ENCODE measurements at regions not wholly inside any gene's neighbourhood (a gene's known extent, or its start where the extent isn't known, plus 50 kb on each side); places are given as distances from the start of the nearest gene placed in this dataset.

GRCh38 chr4:14769993-14770392 lies 232.3 kb upstream of the CPEB2 start:
- no peak for TF ChIP-seq CTCF (IDR thresholded peaks at IDR 0.05; ENCODE audit: extremely low read depth, low read depth, low read length)
- no peak for DNase-seq (ENCODE audit: insufficient read length, low spot score, missing footprints)
- Histone ChIP-seq H3K4me3 (ENCODE audit: insufficient read depth, low read length) (no peak overlapping the region), H3K27ac (ENCODE audit: low read depth, low read length) (no peak overlapping the region), H4K20me1 (ENCODE audit: insufficient read depth, low read length) (no peaks in the 10 kb centered on the region), H3K79me2 (ENCODE audit: insufficient read depth, low read length) (no peaks in the 10 kb centered on the region), H3K27me3 (ENCODE audit: insufficient read depth, low read length) (peaks cover 2% of the 10 kb centered on the region), H3K4me2 (ENCODE audit: insufficient read depth, low read length) (no peak overlapping the region), H3K36me3 (ENCODE audit: insufficient read depth, low read length) (no peaks in the 10 kb centered on the region), H2AFZ (ENCODE audit: low read length) (no peak overlapping the region), H3K9me3 (ENCODE audit: low read depth, low read length) (no peaks in the 10 kb centered on the region), H3K4me1 (ENCODE audit: insufficient read depth, low read length) (no peaks in the 10 kb centered on the region)

GRCh38 chr4:14771094-14771493 lies 231.2 kb upstream of the CPEB2 start:
- no peaks in the 10 kb centered on the region for H3K79me2 ChIP-seq (ENCODE audit: insufficient read depth, low read length)
- no peak for DNase-seq (ENCODE audit: insufficient read length, low spot score, missing footprints)
- no peaks in the 10 kb centered on the region for H4K20me1 ChIP-seq (ENCODE audit: insufficient read depth, low read length)
- H3K4me2 ChIP-seq (ENCODE audit: insufficient read depth, low read length), result no peak overlapping the region
- no peak for TF ChIP-seq CTCF (IDR thresholded peaks at IDR 0.05; ENCODE audit: extremely low read depth, low read depth, low read length)
- H3K4me1 ChIP-seq (ENCODE audit: insufficient read depth, low read length), result no peaks in the 10 kb centered on the region
- no peak overlapping the region for H3K27ac ChIP-seq (ENCODE audit: low read depth, low read length)
- H3K9me3 ChIP-seq (ENCODE audit: low read depth, low read length), result no peaks in the 10 kb centered on the region
- H3K36me3 ChIP-seq (ENCODE audit: insufficient read depth, low read length), result no peaks in the 10 kb centered on the region
- H2AFZ ChIP-seq (ENCODE audit: low read length), result no peak overlapping the region
- no peak overlapping the region for H3K4me3 ChIP-seq (ENCODE audit: insufficient read depth, low read length)
- peaks cover 2% of the 10 kb centered on the region for H3K27me3 ChIP-seq (ENCODE audit: insufficient read depth, low read length)

- Histone ChIP-seq H3K27me3 (ENCODE audit: insufficient read depth, low read length) (peaks cover under 1% of the 10 kb centered on the region), H3K79me2 (ENCODE audit: insufficient read depth, low read length) (no peaks in the 10 kb centered on the region), H3K4me2 (ENCODE audit: insufficient read depth, low read length) (no peak overlapping the region), H3K9me3 (ENCODE audit: low read depth, low read length) (no peaks in the 10 kb centered on the region), H3K4me3 (ENCODE audit: insufficient read depth, low read length) (no peak overlapping the region), H3K36me3 (ENCODE audit: insufficient read depth, low read length) (no peaks in the 10 kb centered on the region), H4K20me1 (ENCODE audit: insufficient read depth, low read length) (no peaks in the 10 kb centered on the region), H2AFZ (ENCODE audit: low read length) (no peak overlapping the region), H3K27ac (ENCODE audit: low read depth, low read length) (no peak overlapping the region), H3K4me1 (ENCODE audit: insufficient read depth, low read length) (no peaks in the 10 kb centered on the region)
- TF ChIP-seq CTCF (IDR thresholded peaks at IDR 0.05; ENCODE audit: extremely low read depth, low read depth, low read length), result no peak
- DNase-seq (ENCODE audit: insufficient read length, low spot score, missing footprints), result no peak
Measured at GRCh38 chr4:14771504-14772175, 230.6 kb upstream of the CPEB2 start.

DNA sequence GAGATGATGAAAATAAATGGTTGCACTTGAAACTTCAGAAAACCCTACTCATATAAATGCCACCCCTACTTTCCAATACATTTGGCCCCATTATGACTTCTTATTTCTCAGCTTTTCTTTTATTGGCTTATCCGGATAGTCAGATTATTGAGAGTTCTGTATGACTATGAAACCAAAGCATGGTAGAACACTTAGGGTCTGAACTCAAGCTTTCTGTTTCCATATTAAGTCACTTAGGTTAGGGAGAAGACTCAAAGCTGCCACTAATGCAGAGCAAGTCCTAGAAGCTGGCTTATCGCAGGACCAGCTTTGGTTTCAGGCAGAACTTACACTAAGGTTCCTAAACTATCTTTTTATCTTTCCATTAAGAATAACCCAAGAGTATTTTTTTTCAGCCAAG lies 229.9 kb upstream of the CPEB2 start:
- no peak overlapping the region for H3K27ac ChIP-seq (ENCODE audit: low read depth, low read length)
- DNase-seq (ENCODE audit: insufficient read length, low spot score, missing footprints), result no peak
- H4K20me1 ChIP-seq (ENCODE audit: insufficient read depth, low read length), result no peaks in the 10 kb centered on the region
- no peaks in the 10 kb centered on the region for H3K9me3 ChIP-seq (ENCODE audit: low read depth, low read length)
- no peaks in the 10 kb centered on the region for H3K27me3 ChIP-seq (ENCODE audit: insufficient read depth, low read length)
- no peak overlapping the region for H3K4me2 ChIP-seq (ENCODE audit: insufficient read depth, low read length)
- H3K79me2 ChIP-seq (ENCODE audit: insufficient read depth, low read length), result no peaks in the 10 kb centered on the region
- no peak for TF ChIP-seq CTCF (IDR thresholded peaks at IDR 0.05; ENCODE audit: extremely low read depth, low read depth, low read length)
- H2AFZ ChIP-seq (ENCODE audit: low read length), result no peak overlapping the region
- no peaks in the 10 kb centered on the region for H3K36me3 ChIP-seq (ENCODE audit: insufficient read depth, low read length)
- no peaks in the 10 kb centered on the region for H3K4me1 ChIP-seq (ENCODE audit: insufficient read depth, low read length)
- no peak overlapping the region for H3K4me3 ChIP-seq (ENCODE audit: insufficient read depth, low read length)
